Omental fat pad (tissue), 3 donors: ENCODE measurements at regions not wholly inside any gene's neighbourhood (a gene's known extent, or its start where the extent isn't known, plus 50 kb on each side); places are given as distances from the start of the nearest gene placed in this dataset.

ENCODE experiments used
- ATAC-seq: fragments of 150-250 bp; one replicate; pipeline ENCODE4 v1.9.1; 2016; ENCODE audit warnings: mild to moderate bottlenecking, moderate library complexity; ENCODE audit not compliant: low FRiP score
- DNase-seq: peaks from one replicate; pipeline ENCODE4 v3.0.0-alpha.2; 2019; ENCODE audit warnings: low spot score
- CTCF ChIP-seq, 3 donors: fragments of 450-650 bp; IDR thresholded peaks; one replicate each; pipeline ENCODE4 v1.5.1; 2016 to 2017; ENCODE audit warnings: antibody characterized with exemption in 3 of 3, mild to moderate bottlenecking in 3 of 3, moderate library complexity in 2 of 3

- DNase-seq (no peak), ATAC-seq (no peak)
These were observed 596.0 kb upstream of the ADAMTS16 start for GRCh38 chr5:4544049-4544670.

GRCh38 chr5:4547547-4547946, 592.6 kb upstream of the ADAMTS16 start:
- DNase-seq: no peak
- no peak for ATAC-seq
- no peak for TF ChIP-seq CTCF (IDR thresholded peaks at IDR 0.05)

More at GRCh38 chr5:4544049-4544670, 596.0 kb upstream of the ADAMTS16 start:
- no peak for TF ChIP-seq CTCF (IDR thresholded peaks at IDR 0.05)

GRCh38 chr5:4548341-4548740, 591.8 kb upstream of the ADAMTS16 start:
- no peak for ATAC-seq
- no peak for TF ChIP-seq CTCF (IDR thresholded peaks at IDR 0.05)
- DNase-seq: no peak

GRCh38 chr5:4549351-4549750, 590.8 kb upstream of the ADAMTS16 start:
- ATAC-seq: no peak

GRCh38 chr5:4551034-4551433, 589.1 kb upstream of the ADAMTS16 start:
- TF ChIP-seq CTCF (IDR thresholded peaks at IDR 0.05): no peak
- ATAC-seq (no peak), DNase-seq (no peak)

More at GRCh38 chr5:4549351-4549750, 590.8 kb upstream of the ADAMTS16 start:
- DNase-seq: no peak
- TF ChIP-seq CTCF (IDR thresholded peaks at IDR 0.05): no peak

GRCh38 chr5:4553130-4553529, 587.0 kb upstream of the ADAMTS16 start:
- DNase-seq: no peak
- no peak for TF ChIP-seq CTCF (IDR thresholded peaks at IDR 0.05)
- ATAC-seq: no peak

GRCh38 chr5:4553978-4554377, 586.2 kb upstream of the ADAMTS16 start:
- TF ChIP-seq CTCF (IDR thresholded peaks at IDR 0.05): no peak
- ATAC-seq: no peak
- DNase-seq: no peak
